Thyroid gland (tissue), 4 donors: ENCODE measurements at regions not wholly inside any gene's neighbourhood (a gene's known extent, or its start where the extent isn't known, plus 50 kb on each side); places are given as distances from the start of the nearest gene placed in this dataset.

Source experiments
- DNase-seq, 2 donors: peaks; one replicate each; pipeline ENCODE4 v3.0.0-alpha.2; 2019
- H3K27ac ChIP-seq, 3 donors: fragments of 200-600 bp; sonication (generic); 1 replicate in 2 of 3; 2 replicates in 1 of 3; pipeline ENCODE4 v1.5.1; 2016 to 2019; ENCODE audit warnings: mild to moderate bottlenecking in 1 of 3, moderate library complexity in 1 of 3
- H3K27me3 ChIP-seq: fragments of 200-600 bp; sonication (generic); one replicate; pipeline ENCODE4 v1.5.1; 2019
- H3K36me3 ChIP-seq, 2 donors: fragments of 200-600 bp; sonication (generic); one replicate each; pipeline ENCODE4 v1.5.1; 2016 to 2019
- H3K4me1 ChIP-seq, 2 donors: fragments of 200-600 bp; sonication (generic); one replicate each; pipeline ENCODE4 v1.5.1; 2017 to 2019
- H3K4me3 ChIP-seq, 3 donors: fragments of 200-600 bp; sonication (generic); replicated peaks in 1 of 3; 1 replicate in 2 of 3; 2 replicates in 1 of 3; pipeline ENCODE4 v1.5.1; 2016; ENCODE audit warnings: mild to moderate bottlenecking in 1 of 3
- H3K9me3 ChIP-seq: fragments of 200-600 bp; sonication (generic); one replicate; pipeline ENCODE4 v1.5.1; 2017
- POLR2A ChIP-seq, 2 donors: fragments of 450-650 bp; IDR thresholded peaks; one replicate each; pipeline ENCODE4 v1.6.1; 2017; ENCODE audit warnings: antibody characterized with exemption in 2 of 2, mild to moderate bottlenecking in 2 of 2, moderate library complexity in 1 of 2
- WGBS, 2 donors: methylation state at CpG; one replicate each; pipeline ENCODE4 v1.1.5; 2017; 5-methylcytosine and 5-hydroxymethylcytosine counted together
- intact Hi-C: fragments of 100-400 bp; cut with DNase I; formaldehyde crosslinking; loops from one replicate; pipeline ENCODE4 v1.15.1; 2023
- TF ChIP-seq, protein P1 (sequence below), 6 experiments: fragments of 200-600 bp in 3 of 6; fragments of 450-650 bp in 3 of 6; sonication (generic) in 3 of 6; IDR thresholded peaks; one replicate each; pipeline ENCODE4 v1.5.1; 2016 to 2019; ENCODE audit warnings: antibody characterized with exemption in 6 of 6, mild to moderate bottlenecking in 2 of 6, inconsistent platforms in 1 of 6, moderate library complexity in 1 of 6

DNA sequence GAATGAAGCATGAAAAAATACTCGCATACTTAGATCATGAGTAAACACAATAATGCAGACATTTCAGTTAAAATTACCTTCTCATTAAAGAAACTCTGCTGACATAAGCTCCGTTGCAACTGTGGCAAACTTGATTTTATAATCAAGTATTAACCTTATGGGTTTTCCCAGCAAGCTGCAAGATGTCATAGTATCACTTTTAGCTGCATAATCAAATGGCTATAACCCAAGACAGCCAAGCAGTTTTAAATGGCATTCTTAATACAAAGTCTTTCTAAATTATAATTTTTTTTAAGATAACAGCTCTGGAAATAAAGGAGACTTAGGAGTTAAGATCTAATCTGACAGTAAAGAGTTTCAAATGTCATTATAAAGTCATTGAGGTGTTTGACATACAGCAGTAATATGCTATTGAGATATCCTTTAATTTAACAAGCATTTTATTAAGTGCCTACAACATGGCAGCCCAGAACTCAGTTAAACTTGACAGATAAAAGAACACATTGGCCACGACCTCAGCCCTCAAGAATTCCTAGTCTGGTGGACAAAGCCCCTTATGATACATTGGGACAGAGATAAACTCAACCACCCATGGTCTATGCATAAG lies 163.1 kb upstream of the FAT3 start:
- TF ChIP-seq, protein P1, sequence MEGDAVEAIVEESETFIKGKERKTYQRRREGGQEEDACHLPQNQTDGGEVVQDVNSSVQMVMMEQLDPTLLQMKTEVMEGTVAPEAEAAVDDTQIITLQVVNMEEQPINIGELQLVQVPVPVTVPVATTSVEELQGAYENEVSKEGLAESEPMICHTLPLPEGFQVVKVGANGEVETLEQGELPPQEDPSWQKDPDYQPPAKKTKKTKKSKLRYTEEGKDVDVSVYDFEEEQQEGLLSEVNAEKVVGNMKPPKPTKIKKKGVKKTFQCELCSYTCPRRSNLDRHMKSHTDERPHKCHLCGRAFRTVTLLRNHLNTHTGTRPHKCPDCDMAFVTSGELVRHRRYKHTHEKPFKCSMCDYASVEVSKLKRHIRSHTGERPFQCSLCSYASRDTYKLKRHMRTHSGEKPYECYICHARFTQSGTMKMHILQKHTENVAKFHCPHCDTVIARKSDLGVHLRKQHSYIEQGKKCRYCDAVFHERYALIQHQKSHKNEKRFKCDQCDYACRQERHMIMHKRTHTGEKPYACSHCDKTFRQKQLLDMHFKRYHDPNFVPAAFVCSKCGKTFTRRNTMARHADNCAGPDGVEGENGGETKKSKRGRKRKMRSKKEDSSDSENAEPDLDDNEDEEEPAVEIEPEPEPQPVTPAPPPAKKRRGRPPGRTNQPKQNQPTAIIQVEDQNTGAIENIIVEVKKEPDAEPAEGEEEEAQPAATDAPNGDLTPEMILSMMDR (IDR thresholded peaks at IDR 0.05) = no peak
- no peak for TF ChIP-seq POLR2A (IDR thresholded peaks at IDR 0.05)
- Histone ChIP-seq H3K4me1 (no peaks in the 10 kb centered on the region), H3K27me3 (no peaks in the 10 kb centered on the region), H3K27ac (no peak overlapping the region), H3K4me3 (no peak overlapping the region), H3K36me3 (no peaks in the 10 kb centered on the region), H3K9me3 (no peaks in the 10 kb centered on the region)
- WGBS, 2 donors = 83 to 86% methylated on average over 3 of the region's 3 CpGs
- intact Hi-C loops = no loop called here
- DNase-seq = no peak

DNA sequence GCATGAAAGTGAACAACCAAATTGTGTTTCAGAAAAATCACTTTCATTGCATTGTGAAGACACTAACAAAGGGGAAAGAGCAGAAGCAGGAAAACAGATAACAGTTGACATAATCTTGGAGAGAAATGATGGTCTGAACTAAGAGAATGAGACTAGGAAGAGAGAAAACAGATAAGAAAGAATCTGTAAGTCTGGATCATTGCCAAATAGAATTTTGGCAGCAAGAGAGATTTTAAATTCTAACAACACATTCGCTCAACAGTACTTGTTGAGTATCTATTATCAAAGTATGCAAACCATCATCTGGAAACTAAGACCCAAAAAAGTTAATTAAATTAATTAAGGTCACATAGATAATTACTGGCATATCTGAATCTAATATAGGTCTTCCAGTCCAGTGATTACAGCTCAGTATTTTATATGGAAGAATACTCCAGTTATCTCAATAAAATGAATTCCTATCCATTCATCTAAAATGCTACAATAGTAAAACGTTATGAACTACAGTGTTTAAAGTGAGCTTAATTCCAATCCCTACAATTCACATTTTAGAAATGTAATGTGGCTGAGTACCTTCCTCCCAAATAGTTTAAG lies 166.7 kb upstream of the FAT3 start:
- H3K36me3 ChIP-seq = no peaks in the 10 kb centered on the region
- intact Hi-C loops = no loop called here
- no peak overlapping the region for H3K27ac ChIP-seq
- H3K4me3 ChIP-seq = no peak overlapping the region
- H3K9me3 ChIP-seq = no peaks in the 10 kb centered on the region
- no peaks in the 10 kb centered on the region for H3K4me1 ChIP-seq
- TF ChIP-seq POLR2A (IDR thresholded peaks at IDR 0.05) = no peak
- TF ChIP-seq, protein P1 (IDR thresholded peaks at IDR 0.05) = no peak
- WGBS, 2 donors = 63 to 64% methylated on average over 2 of the region's 2 CpGs
- DNase-seq = no peak
- no peaks in the 10 kb centered on the region for H3K27me3 ChIP-seq

DNA sequence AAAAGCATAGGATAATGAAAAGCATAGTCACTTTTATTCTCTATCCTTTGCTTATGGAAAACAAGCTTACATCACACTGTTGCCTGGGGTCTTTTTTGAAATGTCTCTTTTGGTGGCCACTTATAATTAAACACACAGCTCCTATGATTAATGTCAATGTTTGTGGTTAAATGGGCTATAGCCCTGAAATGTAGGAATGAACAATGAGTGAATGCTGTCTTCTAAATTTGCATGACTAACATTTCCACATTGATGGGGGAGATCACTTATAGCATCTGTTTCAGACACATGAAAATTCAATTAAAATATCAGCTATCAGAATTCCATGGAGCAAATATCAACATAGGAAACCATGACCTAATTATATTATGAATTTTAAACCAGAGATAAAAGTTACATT lies 171.4 kb upstream of the FAT3 start:
- no peaks in the 10 kb centered on the region for H3K9me3 ChIP-seq
- no peak overlapping the region for H3K4me3 ChIP-seq
- no peak overlapping the region for H3K27ac ChIP-seq
- DNase-seq = no peak
- intact Hi-C loops = no loop called here
- H3K36me3 ChIP-seq = no peaks in the 10 kb centered on the region
- H3K4me1 ChIP-seq = no peaks in the 10 kb centered on the region
- H3K27me3 ChIP-seq = no peaks in the 10 kb centered on the region
- TF ChIP-seq, protein P1 (IDR thresholded peaks at IDR 0.05) = no peak
- no peak for TF ChIP-seq POLR2A (IDR thresholded peaks at IDR 0.05)

DNA sequence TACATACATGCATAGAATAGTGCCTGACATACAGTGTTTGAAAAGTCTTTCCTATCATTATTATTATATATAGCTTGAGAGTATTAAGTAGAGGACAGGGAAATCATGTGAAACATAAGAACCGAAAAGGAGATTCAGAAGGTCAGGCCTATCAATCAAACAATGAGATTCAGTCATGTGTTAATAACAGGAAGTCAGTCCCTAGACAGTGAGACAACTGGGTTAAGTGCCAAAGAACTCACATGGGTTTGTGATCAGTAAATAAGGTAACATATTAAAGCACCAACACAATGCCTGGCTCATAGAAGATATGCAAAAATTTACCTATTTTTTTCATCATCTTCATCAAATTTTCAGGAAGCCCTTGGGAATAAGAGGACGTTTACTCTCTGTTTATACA lies 174.3 kb upstream of the FAT3 start:
- 33 to 37% methylated on average over 2 of the region's 2 CpGs for WGBS, 2 donors
- intact Hi-C loops = no loop called here

DNA sequence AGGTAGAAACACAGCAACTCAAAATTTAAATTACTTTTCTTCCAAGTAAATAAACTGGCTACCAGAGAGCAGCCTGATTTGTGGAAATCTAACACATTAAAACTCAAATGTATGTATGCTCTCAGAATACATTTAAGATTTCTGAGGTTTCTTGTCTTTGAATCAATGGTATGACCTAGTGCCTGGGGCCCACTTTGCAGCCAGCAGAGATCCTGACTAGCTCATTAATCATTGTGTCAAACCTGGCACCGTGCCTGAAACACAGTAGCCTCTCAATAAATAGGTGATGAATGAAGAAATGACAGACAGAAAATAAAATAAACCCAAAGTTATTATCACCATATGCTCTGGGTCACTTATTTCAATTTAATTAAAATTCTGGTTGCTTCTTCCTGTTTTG lies 176.2 kb upstream of the FAT3 start:
- DNase-seq = no peak
- 59 to 65% methylated on average over 1 of the region's 1 CpG for WGBS, 2 donors
- H3K36me3 ChIP-seq = no peaks in the 10 kb centered on the region

More for the DNA sequence above, 174.3 kb upstream of the FAT3 start:
- H3K9me3 ChIP-seq = no peaks in the 10 kb centered on the region
- H3K36me3 ChIP-seq = no peaks in the 10 kb centered on the region
- DNase-seq = no peak
- H3K27ac ChIP-seq = no peak overlapping the region
- H3K4me1 ChIP-seq = no peaks in the 10 kb centered on the region
- no peaks in the 10 kb centered on the region for H3K27me3 ChIP-seq
- TF ChIP-seq, protein P1 (IDR thresholded peaks at IDR 0.05) = no peak
- no peak for TF ChIP-seq POLR2A (IDR thresholded peaks at IDR 0.05)
- H3K4me3 ChIP-seq = no peak overlapping the region

More for the DNA sequence above, 176.2 kb upstream of the FAT3 start:
- Histone ChIP-seq H3K4me3 (no peak overlapping the region), H3K9me3 (no peaks in the 10 kb centered on the region), H3K27me3 (no peaks in the 10 kb centered on the region), H3K4me1 (no peaks in the 10 kb centered on the region), H3K27ac (no peak overlapping the region)
- intact Hi-C loops = no loop called here
- TF ChIP-seq, protein P1 (IDR thresholded peaks at IDR 0.05) = no peak
- no peak for TF ChIP-seq POLR2A (IDR thresholded peaks at IDR 0.05)
